PFSK-1 (cell line): ENCODE measurements at regions not wholly inside any gene's neighbourhood (a gene's known extent, or its start where the extent isn't known, plus 50 kb on each side); places are given as distances from the start of the nearest gene placed in this dataset.

Source experiments
- FOXP2 ChIP-seq: optimal IDR thresholded peaks from 2 replicates; pipeline ENCODE3; 2011; ENCODE audit warnings: borderline replicate concordance, control low read depth, inconsistent platforms; ENCODE audit not compliant: insufficient read depth; ENCODE audit errors: extremely low read length, extremely low read depth
- POLR2AphosphoS5 ChIP-seq: IDR thresholded peaks from 2 replicates; pipeline ENCODE4 v1.6.1; 2012; ENCODE audit warnings: low read depth, mild to moderate bottlenecking, control low read depth, low read length, moderate library complexity
- SIN3A ChIP-seq: IDR thresholded peaks from 2 replicates; pipeline ENCODE4 v1.6.1; 2012; ENCODE audit warnings: mild to moderate bottlenecking, low read length, moderate library complexity, borderline replicate concordance; ENCODE audit not compliant: insufficient read depth
- TAF1 ChIP-seq: IDR thresholded peaks from 2 replicates; pipeline ENCODE4 v1.6.1; 2012; ENCODE audit warnings: low read length, control low read depth, borderline replicate concordance; ENCODE audit not compliant: insufficient read depth
- TF ChIP-seq, protein P1 (sequence below), 2 experiments: IDR thresholded peaks; 2 replicates each; pipeline versions ENCODE4 v1.6.1 to v1.8.0; 2011 to 2012; ENCODE audit warnings: low read depth in 2 of 2, low read length in 2 of 2, control low read depth in 1 of 2, inconsistent platforms in 1 of 2, mild to moderate bottlenecking in 1 of 2, moderate library complexity in 1 of 2; ENCODE audit not compliant: insufficient read depth in 1 of 2

DNA sequence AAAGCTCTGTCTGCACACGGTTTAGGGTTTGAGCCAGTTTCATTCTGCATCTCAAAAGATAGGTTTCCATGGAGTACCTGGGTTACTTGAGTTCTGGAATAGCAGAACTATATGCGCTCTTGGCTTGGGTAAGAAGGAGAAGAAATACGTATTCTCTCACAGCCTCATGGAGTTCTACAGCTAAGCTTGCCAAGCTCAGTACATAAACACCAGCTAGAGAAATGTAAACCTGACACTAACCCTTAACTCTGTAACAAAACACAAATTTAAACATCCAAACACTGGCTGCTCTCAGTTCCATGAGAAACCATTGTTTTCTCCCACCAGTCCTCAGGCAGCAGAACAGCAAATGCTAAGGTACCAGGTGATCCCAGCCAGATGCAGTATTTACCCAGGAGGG lies 557.2 kb downstream of the INHBA start:
- TF ChIP-seq TAF1, result no peak

GRCh38 chr7:41142904-41143473 lies 559.9 kb downstream of the INHBA start:
- TF ChIP-seq TAF1, result no peak
- no peak for TF ChIP-seq FOXP2
- TF ChIP-seq POLR2AphosphoS5, result no peak
- no peak for TF ChIP-seq SIN3A
- TF ChIP-seq, protein P1, sequence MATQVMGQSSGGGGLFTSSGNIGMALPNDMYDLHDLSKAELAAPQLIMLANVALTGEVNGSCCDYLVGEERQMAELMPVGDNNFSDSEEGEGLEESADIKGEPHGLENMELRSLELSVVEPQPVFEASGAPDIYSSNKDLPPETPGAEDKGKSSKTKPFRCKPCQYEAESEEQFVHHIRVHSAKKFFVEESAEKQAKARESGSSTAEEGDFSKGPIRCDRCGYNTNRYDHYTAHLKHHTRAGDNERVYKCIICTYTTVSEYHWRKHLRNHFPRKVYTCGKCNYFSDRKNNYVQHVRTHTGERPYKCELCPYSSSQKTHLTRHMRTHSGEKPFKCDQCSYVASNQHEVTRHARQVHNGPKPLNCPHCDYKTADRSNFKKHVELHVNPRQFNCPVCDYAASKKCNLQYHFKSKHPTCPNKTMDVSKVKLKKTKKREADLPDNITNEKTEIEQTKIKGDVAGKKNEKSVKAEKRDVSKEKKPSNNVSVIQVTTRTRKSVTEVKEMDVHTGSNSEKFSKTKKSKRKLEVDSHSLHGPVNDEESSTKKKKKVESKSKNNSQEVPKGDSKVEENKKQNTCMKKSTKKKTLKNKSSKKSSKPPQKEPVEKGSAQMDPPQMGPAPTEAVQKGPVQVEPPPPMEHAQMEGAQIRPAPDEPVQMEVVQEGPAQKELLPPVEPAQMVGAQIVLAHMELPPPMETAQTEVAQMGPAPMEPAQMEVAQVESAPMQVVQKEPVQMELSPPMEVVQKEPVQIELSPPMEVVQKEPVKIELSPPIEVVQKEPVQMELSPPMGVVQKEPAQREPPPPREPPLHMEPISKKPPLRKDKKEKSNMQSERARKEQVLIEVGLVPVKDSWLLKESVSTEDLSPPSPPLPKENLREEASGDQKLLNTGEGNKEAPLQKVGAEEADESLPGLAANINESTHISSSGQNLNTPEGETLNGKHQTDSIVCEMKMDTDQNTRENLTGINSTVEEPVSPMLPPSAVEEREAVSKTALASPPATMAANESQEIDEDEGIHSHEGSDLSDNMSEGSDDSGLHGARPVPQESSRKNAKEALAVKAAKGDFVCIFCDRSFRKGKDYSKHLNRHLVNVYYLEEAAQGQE (IDR thresholded peaks at IDR 0.05; ENCODE audit: insufficient read depth in 1 of 2, low read depth in 2 of 2, low read length in 2 of 2), result no peak

GRCh38 chr7:41139789-41140188 lies 563.1 kb downstream of the INHBA start:
- TF ChIP-seq, protein P1 (IDR thresholded peaks at IDR 0.05; ENCODE audit: insufficient read depth in 1 of 2, low read depth in 2 of 2, low read length in 2 of 2), result no peak
- TF ChIP-seq FOXP2 (no peak), TAF1 (no peak), SIN3A (no peak), POLR2AphosphoS5 (no peak)

DNA sequence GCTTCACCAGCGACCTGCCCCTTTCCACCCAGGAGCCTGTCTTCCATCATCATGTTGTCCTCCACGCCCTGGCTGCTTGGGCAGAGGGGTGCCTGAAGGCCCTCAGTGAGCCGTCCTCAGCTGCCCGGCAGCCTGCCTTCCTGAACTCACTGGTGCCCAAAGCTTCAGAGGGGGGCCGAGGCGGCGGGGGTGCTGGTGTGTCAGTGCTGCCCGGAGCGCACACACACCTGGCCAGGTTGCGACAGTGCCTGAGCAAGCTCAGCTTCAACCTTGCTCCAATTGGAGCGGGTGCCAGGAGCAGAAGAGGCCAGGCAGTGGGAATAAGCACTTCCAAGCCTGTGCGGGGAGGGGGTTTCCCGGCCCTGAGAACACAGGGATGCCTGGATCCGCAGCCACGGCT lies 566.3 kb downstream of the INHBA start:
- TF ChIP-seq SIN3A (no peak), POLR2AphosphoS5 (no peak), TAF1 (no peak), FOXP2 (no peak)
- TF ChIP-seq, protein P1 (IDR thresholded peaks at IDR 0.05; ENCODE audit: insufficient read depth in 1 of 2, low read depth in 2 of 2, low read length in 2 of 2), result no peak

DNA sequence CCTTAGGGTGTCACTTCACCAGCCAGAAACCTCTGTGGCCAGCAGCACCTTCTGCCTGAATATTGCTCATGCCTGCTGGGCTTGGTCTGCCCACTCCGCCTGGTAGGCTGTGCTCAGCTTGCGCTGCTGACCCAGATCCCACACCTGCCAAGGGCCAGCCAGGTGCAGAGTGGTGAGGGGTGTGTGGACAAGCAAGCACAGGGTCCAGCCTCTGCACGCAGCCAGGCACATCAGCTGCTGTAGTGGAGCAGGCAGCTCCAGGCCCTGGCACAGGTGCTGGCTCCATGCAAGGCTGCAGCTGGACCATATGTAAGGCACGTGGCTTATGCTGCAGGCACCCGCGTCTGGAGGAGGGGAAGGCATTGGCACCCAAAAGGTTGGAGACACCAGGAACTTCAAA lies 567.4 kb downstream of the INHBA start:
- TF ChIP-seq FOXP2 (no peak), TAF1 (no peak), SIN3A (no peak), POLR2AphosphoS5 (no peak)
- TF ChIP-seq, protein P1 (IDR thresholded peaks at IDR 0.05; ENCODE audit: insufficient read depth in 1 of 2, low read depth in 2 of 2, low read length in 2 of 2), result no peak
